ENCODE measurements at regions not wholly inside any gene's neighbourhood (a gene's known extent, or its start where the extent isn't known, plus 50 kb on each side); places are given as distances from the start of the nearest gene placed in this dataset.
A peak's percentile ranks its signal among the peaks of the same experiment; 100 is the strongest.

DNA sequence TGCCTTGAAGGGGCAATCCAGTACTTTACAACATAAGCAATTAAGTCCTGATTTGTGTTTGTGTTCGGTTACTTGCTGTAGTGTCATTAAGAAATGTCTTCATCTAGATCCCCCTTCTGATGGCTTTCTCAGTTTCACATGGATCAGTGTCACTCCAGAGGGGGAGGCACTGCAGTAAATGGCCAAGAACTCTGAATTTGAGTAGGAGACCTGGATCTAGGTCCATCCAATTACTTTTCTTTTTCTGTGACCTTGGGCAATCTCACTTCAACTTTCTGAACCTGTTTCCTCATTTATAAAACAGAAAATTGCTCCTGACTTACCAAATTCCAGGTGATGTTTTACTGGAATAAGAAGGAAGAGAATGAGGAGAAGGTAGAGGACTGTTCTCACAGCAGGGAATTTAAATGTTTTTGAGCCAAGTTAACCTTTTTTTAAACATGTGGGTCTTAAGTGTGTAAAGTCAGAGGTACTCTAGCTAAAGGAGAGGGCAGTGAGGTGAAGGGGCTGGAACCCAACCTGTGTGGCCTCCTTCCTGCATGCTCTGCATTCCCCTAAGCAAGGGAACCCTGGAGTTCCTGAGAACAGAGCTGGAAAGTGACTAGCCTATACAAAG, 285.5 kb downstream of the HACE1 start:
- no peak for DNase-seq (ENCODE audit: low spot score)

- DNase-seq (ENCODE audit: low spot score), result no peak
These were observed 286.4 kb downstream of the HACE1 start for GRCh38 chr6:104573350-104573749.

DNA sequence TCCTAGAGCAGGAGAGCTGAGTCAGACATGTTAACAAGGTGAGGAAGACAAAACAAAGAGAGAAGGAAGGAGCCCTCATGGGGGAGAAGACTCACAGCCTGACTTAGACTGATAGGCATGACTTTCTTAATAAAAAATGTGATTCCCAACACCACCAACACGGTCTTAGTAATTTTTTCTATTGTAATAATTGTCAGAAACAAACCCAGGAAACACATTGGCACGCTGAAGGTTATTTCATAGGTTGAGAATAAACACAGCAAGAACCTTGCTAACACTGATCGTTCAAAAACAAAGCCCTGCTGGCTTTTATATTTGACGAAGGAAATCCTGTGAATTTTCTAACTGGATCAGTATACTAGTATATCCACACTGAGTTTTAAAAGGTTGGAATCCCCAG, 286.8 kb downstream of the HACE1 start:
- no peak for DNase-seq (ENCODE audit: low spot score)

DNA sequence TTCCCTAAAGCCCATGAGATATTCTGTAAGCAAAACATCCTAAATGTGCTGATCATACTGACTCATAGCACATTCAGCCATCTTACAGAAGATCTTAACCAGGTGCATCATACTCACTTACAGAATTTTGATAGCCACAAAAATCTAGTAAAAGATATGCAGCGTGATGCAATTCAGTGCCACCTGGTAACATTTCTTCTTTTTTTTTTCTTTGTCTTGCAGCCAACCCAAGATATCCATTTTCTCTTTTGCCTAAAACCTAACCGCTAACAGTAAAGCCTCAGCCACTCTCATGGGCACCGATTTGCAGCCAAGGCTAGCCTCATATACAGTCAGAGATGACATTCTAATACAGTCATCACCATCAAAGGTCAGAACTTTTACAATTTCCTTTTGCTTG, 293.3 kb downstream of the HACE1 start:
- no peak for DNase-seq (ENCODE audit: low spot score)

DNA sequence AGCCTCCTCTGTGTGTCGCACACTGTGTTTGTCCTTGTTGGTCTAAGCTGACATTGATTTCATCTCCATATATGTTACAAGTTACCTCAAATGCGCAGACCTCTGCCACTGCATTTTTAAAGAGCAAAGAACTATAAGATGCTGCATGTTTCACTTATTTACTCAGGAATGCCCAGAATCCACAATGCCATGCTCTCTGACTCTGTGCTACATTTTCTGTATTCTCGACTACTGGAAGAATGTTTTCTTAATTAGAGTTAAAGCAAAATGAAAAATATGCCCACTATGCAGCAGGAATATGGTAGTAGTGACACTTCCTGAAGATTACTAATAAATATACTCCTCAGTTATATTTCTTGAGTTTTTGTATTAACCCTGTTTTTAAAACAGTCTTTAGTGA, 296.4 kb downstream of the HACE1 start:
- no peak for DNase-seq (ENCODE audit: low spot score)

GRCh38 chr6:104559435-104560202, 300.1 kb downstream of the HACE1 start:
- DNase-seq (ENCODE audit: low spot score), result no peak

DNA sequence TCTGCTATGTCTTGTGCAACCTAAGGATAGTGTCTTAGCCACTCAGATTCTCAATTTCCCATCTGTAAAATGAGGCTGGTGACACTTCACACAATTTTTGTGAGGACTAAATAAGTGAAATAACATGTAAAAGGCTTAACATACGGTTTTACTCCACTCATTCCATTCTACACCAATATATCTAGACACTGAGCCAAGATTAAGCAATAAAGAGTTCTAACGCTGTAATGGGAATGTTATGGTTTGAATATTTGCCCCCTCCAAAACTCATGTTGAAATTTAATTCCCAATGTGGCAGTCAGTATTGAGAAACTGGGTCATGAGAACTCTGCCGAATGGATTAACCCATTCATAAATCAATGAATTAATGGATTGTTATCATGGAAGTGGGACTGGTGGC, 301.0 kb downstream of the HACE1 start:
- DNase-seq (ENCODE audit: low spot score), result no peak

- DNase-seq (ENCODE audit: low spot score), result no peak
These were observed 311.4 kb downstream of the HACE1 start for GRCh38 chr6:104548297-104548696.

GRCh38 chr6:104541411-104541810, 318.3 kb downstream of the HACE1 start:
- no peak for DNase-seq (ENCODE audit: low spot score)

DNA sequence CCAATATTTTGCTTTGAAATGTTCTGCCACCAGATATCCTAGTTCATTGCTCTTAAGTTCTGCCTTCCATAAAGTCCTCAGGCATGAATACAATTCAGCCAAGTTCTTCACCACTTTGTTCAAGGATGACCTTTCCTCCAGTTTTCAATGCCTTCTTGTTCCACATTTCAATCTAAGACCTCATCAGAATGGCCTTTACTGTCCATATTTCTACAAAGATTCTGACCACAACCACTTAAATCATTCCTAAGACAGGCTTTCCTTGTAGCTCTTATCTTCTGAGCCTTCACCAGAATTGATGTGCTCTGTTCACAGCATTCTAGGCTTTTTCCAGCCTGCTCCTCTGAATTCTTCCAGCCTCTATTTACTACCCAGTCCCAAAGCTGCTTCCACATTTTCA, 319.0 kb downstream of the HACE1 start:
- DNase-seq (ENCODE audit: low spot score), result peak; percentile 16

DNA sequence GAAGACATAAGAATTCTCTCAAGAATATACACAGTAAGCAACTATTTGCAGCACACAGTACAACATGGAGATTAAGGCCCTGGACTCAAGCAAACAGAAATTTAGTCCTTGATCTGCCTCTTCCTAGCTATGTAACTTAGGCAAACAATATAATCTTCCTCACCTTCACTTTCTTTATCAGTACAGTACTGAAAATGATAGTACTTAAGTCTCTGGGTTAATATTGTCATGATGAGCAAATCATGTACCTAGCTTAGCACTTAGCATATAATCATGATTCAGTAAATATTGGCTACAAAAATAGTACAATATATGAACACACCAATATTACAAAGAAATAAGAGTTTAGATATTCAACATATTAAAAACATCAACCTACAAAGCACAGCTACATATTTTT, 320.5 kb downstream of the HACE1 start:
- DNase-seq (ENCODE audit: low spot score), result no peak

DNA sequence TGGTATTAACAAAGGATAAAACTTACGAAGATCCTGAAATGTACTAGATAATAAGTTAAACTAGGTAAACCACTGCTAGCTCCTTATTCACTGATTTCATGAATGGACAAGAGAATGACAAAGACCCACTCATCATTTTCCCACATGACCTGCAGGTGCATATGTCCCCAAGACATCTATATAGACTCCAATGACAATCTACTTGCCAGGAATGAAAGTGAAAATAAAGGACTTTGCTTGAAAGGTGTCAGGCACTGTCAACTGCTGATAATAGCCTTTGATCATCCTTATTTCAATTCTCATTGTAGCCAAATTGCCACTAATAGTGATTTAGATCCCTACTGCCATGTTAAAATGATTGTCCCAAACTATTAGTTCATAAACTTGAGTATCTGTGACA, 321.8 kb downstream of the HACE1 start:
- DNase-seq (ENCODE audit: low spot score), result no peak

GRCh38 chr6:104537180-104537579, 322.5 kb downstream of the HACE1 start:
- peak; percentile 52 for DNase-seq (ENCODE audit: low spot score)

GRCh38 chr6:104532462-104532861, 327.3 kb downstream of the HACE1 start:
- DNase-seq (ENCODE audit: low spot score), result no peak

DNA sequence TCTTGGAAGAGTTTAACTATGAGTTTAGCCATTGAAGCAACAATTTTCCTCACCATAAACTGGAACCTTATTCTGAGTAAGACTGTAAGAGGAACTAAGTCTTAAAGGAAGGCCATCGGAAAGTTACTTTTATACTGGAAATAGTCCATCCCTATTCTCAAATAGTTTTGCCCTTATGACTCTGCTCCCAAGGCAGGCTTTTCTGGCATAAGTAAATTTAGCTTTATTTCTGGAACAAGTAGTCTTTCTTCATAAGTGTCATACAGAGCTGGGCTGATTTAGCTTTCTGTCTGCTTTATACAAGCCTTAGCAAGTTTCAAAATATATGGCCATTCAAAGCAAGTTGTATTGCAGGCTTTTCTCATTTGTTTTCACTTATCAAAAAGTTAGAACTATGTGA, 328.1 kb downstream of the HACE1 start:
- DNase-seq (ENCODE audit: low spot score), result no peak

DNA sequence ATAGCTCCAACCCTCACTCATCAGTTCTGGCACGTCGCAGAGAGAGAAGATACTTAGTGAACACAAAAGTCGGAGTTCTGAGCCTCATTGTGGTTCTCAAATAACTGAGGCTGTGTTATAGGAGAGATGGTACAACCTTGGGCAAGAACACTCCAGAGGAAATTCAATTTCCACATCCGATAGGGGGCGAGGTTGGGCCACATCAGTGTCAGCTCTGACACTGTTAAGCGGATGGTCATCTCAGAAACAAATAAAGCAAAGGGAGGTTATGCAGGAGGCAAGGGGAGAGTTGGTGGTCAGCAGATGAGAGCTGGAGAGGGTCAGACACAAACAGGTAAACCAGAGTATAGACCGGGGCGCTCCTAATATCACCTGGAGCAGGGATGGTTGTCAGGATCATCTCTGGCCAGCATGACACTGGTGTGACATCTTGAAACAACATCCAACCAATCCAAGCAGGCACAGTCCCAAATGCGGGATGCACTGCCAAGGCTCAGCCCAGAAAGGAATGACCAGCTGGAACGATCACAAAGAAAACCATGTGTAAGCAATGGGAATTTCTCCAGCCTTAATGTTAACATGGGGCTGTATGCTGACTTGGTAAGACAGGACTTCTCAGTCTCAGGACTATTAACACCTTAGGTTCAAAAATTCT, 331.8 kb downstream of the HACE1 start:
- DNase-seq (ENCODE audit: low spot score), result peak; percentile 55

- no peak for DNase-seq (ENCODE audit: low spot score)
These were observed 332.4 kb downstream of the HACE1 start for GRCh38 chr6:104527311-104527710.

DNA sequence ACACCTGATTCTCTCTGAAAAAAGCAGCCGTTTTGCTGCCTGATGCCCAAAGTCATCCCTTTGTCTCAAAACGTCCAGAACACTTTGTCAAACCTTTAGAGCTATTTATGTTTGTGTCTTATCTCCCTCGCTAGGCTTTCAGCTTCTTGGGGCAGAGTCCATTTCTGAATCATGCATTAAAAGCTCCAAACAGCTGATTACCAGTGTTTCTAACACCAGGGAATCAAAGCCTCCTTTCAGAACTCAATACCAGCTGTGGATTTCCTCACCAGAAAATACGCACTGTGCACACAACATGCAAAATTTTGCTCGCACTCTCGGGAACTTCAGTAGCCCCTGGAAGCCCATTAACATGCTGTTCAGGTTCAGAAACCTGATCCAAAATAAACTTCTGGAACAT, 333.3 kb downstream of the HACE1 start:
- no peak for DNase-seq (ENCODE audit: low spot score)

DNA sequence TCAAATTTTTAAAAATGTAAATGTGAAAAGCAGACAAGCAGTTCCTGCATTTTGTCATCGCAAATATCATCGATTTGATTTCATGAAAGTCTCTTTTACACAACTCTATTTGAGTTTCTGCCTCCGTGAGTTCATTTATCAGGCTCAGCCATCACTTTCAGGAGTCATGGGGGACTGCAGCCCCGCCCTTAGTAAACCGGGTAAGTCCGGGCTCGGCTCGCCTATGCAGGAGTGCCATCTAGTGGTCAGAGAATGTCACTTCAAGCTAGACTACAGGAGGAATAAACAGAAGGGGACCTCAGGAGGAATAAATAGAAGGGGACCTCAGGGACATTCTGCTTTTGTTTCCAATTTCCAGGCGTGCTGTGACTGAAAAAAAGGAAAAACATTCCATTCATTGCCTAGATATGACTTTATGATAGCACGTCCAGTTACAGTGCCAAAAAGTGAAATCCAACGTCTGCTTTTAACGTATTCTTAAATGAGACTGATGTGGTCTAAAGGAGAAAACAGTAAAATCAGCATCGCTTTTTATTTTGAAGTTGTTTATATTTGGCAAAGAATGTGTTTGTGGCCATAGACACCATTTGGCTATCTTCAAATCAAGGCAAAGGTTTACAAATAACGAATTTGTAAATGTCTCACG, 333.9 kb downstream of the HACE1 start:
- peak; percentile 90 for DNase-seq (ENCODE audit: low spot score)

DNA sequence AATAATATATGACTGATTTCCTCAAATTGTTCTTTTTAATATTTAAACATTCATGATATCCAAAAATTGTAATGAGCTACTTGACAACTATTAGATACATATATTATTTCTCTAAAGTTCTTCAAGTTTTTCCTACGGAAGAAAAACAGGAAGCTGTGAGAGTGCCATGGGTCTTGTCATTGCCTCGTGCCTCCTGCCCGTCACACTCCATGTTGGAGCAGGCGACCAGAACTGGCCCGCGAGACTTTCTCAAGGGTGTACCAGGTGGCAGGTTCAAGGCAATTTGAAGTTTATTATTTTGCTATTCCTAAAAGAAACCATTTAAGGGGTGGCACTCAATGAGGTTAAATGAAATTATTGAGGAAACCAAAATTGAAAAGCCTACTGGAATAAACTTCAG, 337.2 kb downstream of the HACE1 start:
- DNase-seq (ENCODE audit: low spot score), result no peak

DNA sequence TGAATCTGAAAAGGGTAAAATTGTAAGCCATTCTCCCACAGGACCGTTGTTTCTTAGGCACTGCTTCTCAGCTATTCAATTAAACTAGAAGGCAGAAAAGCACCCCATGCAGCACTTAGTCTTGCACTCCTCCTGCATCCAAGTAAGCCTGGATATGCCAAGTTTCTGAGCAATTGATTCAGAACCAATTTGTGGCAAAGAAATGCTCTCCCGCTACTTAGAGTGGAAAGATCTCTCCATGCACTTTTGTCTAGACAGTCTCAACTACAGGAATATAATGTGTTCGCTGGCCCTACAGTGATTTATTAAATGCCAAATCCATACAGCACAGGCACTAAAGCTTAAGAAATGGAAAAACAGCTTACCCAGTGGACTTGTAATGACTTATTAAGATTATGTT, 338.5 kb downstream of the HACE1 start:
- DNase-seq (ENCODE audit: low spot score), result no peak

- no peak for DNase-seq (ENCODE audit: low spot score)
These were observed 340.2 kb downstream of the HACE1 start for GRCh38 chr6:104519566-104519965.

DNA sequence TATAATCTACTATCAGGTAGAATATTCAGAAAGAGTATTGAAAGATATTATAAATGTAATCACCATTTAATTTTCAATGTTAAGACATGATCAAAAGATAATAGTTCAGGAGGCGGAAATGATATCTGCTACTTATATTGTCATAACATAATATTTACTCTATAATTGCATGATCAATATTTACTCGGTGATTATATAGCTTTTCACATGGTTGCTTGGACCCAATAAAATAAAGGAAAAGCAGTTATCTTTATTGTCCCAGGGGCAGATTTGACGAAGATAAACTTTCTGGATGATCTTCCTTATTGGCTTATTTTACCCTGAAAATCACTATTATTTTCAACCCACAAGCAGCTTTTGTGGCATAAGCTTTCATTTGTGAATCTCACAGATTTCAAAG, 350.4 kb downstream of the HACE1 start:
- no peak for DNase-seq (ENCODE audit: low spot score)
